SIG-M5 treated with dmso at 0.1 percent for 504 hours (cell line): ENCODE measurements at regions not wholly inside any gene's neighbourhood (a gene's known extent, or its start where the extent isn't known, plus 50 kb on each side); places are given as distances from the start of the nearest gene placed in this dataset.

ENCODE experiments used
- DNase-seq: peaks from one replicate; lab custom pipeline; 2025; ENCODE audit not compliant: unreplicated experiment; lab: John Stamatoyannopoulos, UW

DNA sequence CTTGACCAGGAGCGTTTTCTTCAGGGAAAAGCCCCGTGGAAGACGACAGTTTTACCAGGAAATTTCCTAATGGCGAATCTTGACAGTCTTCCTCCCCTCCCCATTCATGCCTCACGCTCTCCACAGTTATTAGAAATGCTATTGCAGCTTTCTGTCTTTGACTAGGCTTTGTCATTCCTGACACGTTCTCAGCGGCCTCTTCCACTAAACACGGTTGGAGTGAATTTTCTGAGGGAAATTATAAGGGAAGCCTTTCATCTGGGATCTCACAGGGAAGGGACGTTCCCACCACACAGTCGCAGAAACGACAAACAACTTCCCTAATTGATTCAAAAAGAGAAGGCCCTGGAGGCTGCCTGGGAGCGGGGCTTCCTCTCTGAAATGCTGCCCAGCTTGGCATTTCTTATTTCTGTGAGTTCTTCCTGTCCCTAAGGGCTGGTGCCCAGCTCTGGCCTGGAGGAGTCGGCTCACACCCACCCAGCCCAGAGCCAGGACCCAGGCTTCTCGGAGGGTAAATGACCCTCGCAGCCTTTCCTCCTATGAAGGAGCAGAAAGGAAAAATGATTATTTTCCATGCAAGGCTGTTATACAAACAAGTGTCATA lies 57.1 kb upstream of the PPP1R26 start:
- DNase-seq = no peak

DNA sequence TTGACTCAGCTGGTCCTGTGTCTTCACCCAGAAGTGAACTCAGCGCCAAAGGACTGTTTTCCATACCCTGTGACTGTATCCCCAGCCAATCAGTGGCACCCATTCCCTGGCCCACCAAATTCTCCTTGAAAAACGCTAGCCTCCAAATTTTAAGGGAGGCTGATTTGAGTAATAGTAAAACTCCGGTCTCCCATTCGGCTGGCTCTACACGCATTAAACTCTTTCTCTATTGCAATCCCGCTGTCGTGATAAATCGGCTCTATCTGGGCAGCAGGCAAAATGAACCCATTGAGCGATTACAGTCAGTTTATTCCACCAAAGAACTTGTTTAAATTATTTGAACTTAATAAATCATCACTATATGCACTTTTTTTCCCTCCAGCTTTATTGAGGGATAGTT lies 55.9 kb upstream of the PPP1R26 start:
- no peak for DNase-seq
